Liver (tissue), 8 donors: ENCODE measurements at regions not wholly inside any gene's neighbourhood (a gene's known extent, or its start where the extent isn't known, plus 50 kb on each side); places are given as distances from the start of the nearest gene placed in this dataset.

Experiments
- DNase-seq: peaks from one replicate; pipeline ENCODE4 v3.0.0-alpha.2; 2017; ENCODE audit warnings: low spot score
- H3K27ac ChIP-seq, 2 donors: one replicate each; pipeline ENCODE4 v1.7.0; 2013; ENCODE audit warnings: inconsistent platforms in 2 of 2, low read length in 2 of 2, control low read depth in 1 of 2, low read depth in 1 of 2, mild to moderate bottlenecking in 1 of 2
- H3K27me3 ChIP-seq, 4 donors: one replicate each; pipeline versions ENCODE4 v1.6.1 to v1.7.0; 2013; ENCODE audit warnings: low read length in 3 of 4, inconsistent platforms in 1 of 4, mild to moderate bottlenecking in 1 of 4, moderate library complexity in 1 of 4; ENCODE audit not compliant: control insufficient read depth in 4 of 4, insufficient read depth in 4 of 4
- H3K36me3 ChIP-seq, 4 donors: one replicate each; pipeline versions ENCODE4 v1.6.1 to v1.7.0; 2013; ENCODE audit warnings: low read length in 3 of 4, mild to moderate bottlenecking in 3 of 4, low read depth in 1 of 4, moderate library complexity in 1 of 4; ENCODE audit not compliant: control insufficient read depth in 4 of 4, insufficient read depth in 3 of 4
- H3K4me1 ChIP-seq, 4 donors: one replicate each; pipeline versions ENCODE4 v1.6.1 to v1.7.0; 2013; ENCODE audit warnings: low read length in 3 of 4, mild to moderate bottlenecking in 3 of 4, moderate library complexity in 1 of 4; ENCODE audit not compliant: control insufficient read depth in 4 of 4, insufficient read depth in 4 of 4
- H3K4me3 ChIP-seq, 3 donors: one replicate each; pipeline versions ENCODE4 v1.6.1 to v1.7.0; 2013; ENCODE audit warnings: low read length in 3 of 3, control low read depth in 1 of 3, low read depth in 1 of 3, mild to moderate bottlenecking in 1 of 3
- H3K9ac ChIP-seq, 2 donors: one replicate each; pipeline ENCODE4 v1.7.0; 2013; ENCODE audit warnings: low read length in 2 of 2, mild to moderate bottlenecking in 2 of 2, moderate library complexity in 2 of 2, control low read depth in 1 of 2, low read depth in 1 of 2
- H3K9me3 ChIP-seq, 4 donors: one replicate each; pipeline versions ENCODE4 v1.6.1 to v1.7.0; 2013; ENCODE audit warnings: low read length in 3 of 4; ENCODE audit not compliant: control insufficient read depth in 4 of 4
- EGR1 ChIP-seq, 2 donors: IDR thresholded peaks; 2 replicates each; pipeline ENCODE4 v1.6.1; 2016 to 2018; ENCODE audit warnings: antibody characterized with exemption in 2 of 2, low read depth in 2 of 2
- FOXA1 ChIP-seq: IDR thresholded peaks from 2 replicates; pipeline ENCODE4 v1.6.1; 2016; ENCODE audit warnings: antibody characterized with exemption
- FOXA2 ChIP-seq: IDR thresholded peaks from 2 replicates; pipeline ENCODE4 v1.6.1; 2016; ENCODE audit warnings: antibody characterized with exemption
- HNF4A ChIP-seq, 2 donors: conservative IDR thresholded peaks; 2 replicates each; pipeline ENCODE4 v1.6.1; 2016; ENCODE audit warnings: antibody characterized with exemption in 2 of 2, mild to moderate bottlenecking in 2 of 2
- HNF4G ChIP-seq: IDR thresholded peaks from 2 replicates; pipeline ENCODE4 v1.6.1; 2016; ENCODE audit warnings: antibody characterized with exemption
- JUND ChIP-seq, 2 donors: IDR thresholded peaks; 2 replicates each; pipeline ENCODE4 v1.6.1; 2016; ENCODE audit warnings: antibody characterized with exemption in 2 of 2
- NR2F2 ChIP-seq: IDR thresholded peaks from 2 replicates; pipeline ENCODE4 v1.6.1; 2016; ENCODE audit warnings: antibody characterized with exemption
- RAD21 ChIP-seq, 2 donors: IDR thresholded peaks; 2 replicates each; pipeline ENCODE4 v1.6.1; 2016; ENCODE audit warnings: antibody characterized with exemption in 2 of 2, mild to moderate bottlenecking in 2 of 2
- REST ChIP-seq: IDR thresholded peaks from 2 replicates; pipeline ENCODE4 v1.6.1; 2016; ENCODE audit warnings: antibody characterized with exemption, mild to moderate bottlenecking
- RXRA ChIP-seq, 2 donors: IDR thresholded peaks; 2 replicates each; pipeline ENCODE4 v1.6.1; 2017 to 2018; ENCODE audit warnings: antibody characterized with exemption in 2 of 2, mild to moderate bottlenecking in 1 of 2
- SP1 ChIP-seq: IDR thresholded peaks from 2 replicates; pipeline ENCODE4 v1.6.1; 2018; ENCODE audit warnings: antibody characterized with exemption, mild to moderate bottlenecking
- TAF1 ChIP-seq: conservative IDR thresholded peaks from 2 replicates; pipeline ENCODE4 v1.6.1; 2016; ENCODE audit warnings: antibody characterized with exemption, mild to moderate bottlenecking
- YY1 ChIP-seq: IDR thresholded peaks from 2 replicates; pipeline ENCODE4 v1.6.1; 2016; ENCODE audit warnings: antibody characterized with exemption, mild to moderate bottlenecking
- WGBS: extraction: QIAGEN DNeasy Blood & Tissue Kit; methylation state at CpG from one replicate; pipeline ENCODE4 v1.1.7; 2013; 5-methylcytosine and 5-hydroxymethylcytosine counted together
- TF ChIP-seq, protein P1 (sequence below): IDR thresholded peaks from 2 replicates; pipeline ENCODE4 v1.6.1; 2016; ENCODE audit warnings: antibody characterized with exemption
- TF ChIP-seq, protein P2 (sequence below): fragments of 150-350 bp; IDR thresholded peaks from 2 replicates; pipeline ENCODE4 v1.5.1; 2017; ENCODE audit warnings: improper control_type of control experiment, low read depth, low read length; ENCODE audit not compliant: missing input control
- TF ChIP-seq, protein P3 (sequence below): IDR thresholded peaks from 2 replicates; pipeline ENCODE4 v1.6.1; 2016; ENCODE audit warnings: antibody characterized with exemption
- TF ChIP-seq, protein P4 (sequence below): IDR thresholded peaks from 2 replicates; pipeline ENCODE4 v1.6.1; 2016; ENCODE audit warnings: antibody characterized with exemption
- donor health status: healthy.
- donor health status: healthy.
- donor health status: healthy.
- donor health status: healthy.
- donor health status: healthy.

- H3K27me3 ChIP-seq, result peaks cover 0 to 7% (median 0%) of the 10 kb centered on the region in 4 donors
- no peak for DNase-seq
- H3K9ac ChIP-seq, result no peak overlapping the region
- no peaks in the 10 kb centered on the region for H3K4me1 ChIP-seq
- peaks cover 0 to 3% (median 0%) of the 10 kb centered on the region in 4 donors for H3K9me3 ChIP-seq
- H3K27ac ChIP-seq, result no peak overlapping the region
- no peak overlapping the region for H3K4me3 ChIP-seq
- no peaks in the 10 kb centered on the region for H3K36me3 ChIP-seq
- 44% methylated on average over 5 of the region's 5 CpGs for WGBS
- no peak for TF ChIP-seq HNF4A (conservative IDR thresholded peaks at IDR 0.05)
- no peak for TF ChIP-seq FOXA1
- no peak for TF ChIP-seq SP1
- TF ChIP-seq RAD21 (IDR thresholded peaks at IDR 0.05), result no peak
- no peak for TF ChIP-seq NR2F2
- no peak for TF ChIP-seq REST
- TF ChIP-seq, protein P1, sequence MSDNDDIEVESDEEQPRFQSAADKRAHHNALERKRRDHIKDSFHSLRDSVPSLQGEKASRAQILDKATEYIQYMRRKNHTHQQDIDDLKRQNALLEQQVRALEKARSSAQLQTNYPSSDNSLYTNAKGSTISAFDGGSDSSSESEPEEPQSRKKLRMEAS, result no peak
- TF ChIP-seq HNF4G, result no peak
- no peak for TF ChIP-seq TAF1
- no peak for TF ChIP-seq FOXA2
- no peak for TF ChIP-seq YY1
- no peak for TF ChIP-seq RXRA (IDR thresholded peaks at IDR 0.05)
- TF ChIP-seq, protein P2, sequence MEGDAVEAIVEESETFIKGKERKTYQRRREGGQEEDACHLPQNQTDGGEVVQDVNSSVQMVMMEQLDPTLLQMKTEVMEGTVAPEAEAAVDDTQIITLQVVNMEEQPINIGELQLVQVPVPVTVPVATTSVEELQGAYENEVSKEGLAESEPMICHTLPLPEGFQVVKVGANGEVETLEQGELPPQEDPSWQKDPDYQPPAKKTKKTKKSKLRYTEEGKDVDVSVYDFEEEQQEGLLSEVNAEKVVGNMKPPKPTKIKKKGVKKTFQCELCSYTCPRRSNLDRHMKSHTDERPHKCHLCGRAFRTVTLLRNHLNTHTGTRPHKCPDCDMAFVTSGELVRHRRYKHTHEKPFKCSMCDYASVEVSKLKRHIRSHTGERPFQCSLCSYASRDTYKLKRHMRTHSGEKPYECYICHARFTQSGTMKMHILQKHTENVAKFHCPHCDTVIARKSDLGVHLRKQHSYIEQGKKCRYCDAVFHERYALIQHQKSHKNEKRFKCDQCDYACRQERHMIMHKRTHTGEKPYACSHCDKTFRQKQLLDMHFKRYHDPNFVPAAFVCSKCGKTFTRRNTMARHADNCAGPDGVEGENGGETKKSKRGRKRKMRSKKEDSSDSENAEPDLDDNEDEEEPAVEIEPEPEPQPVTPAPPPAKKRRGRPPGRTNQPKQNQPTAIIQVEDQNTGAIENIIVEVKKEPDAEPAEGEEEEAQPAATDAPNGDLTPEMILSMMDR, result no peak
These were observed 147.1 kb upstream of the GRIK3 start for GRCh38 chr1:37181425-37181824.

GRCh38 chr1:37184789-37185188, 150.5 kb upstream of the GRIK3 start:
- peaks cover 0 to 3% (median 0%) of the 10 kb centered on the region in 4 donors for H3K9me3 ChIP-seq
- H3K27me3 ChIP-seq, result peaks cover 0 to 7% (median 0%) of the 10 kb centered on the region in 4 donors
- no peak for DNase-seq
- H3K4me1 ChIP-seq, result no peaks in the 10 kb centered on the region
- no peak overlapping the region for H3K27ac ChIP-seq
- TF ChIP-seq RXRA (IDR thresholded peaks at IDR 0.05) (no peak), HNF4A (conservative IDR thresholded peaks at IDR 0.05) (no peak), FOXA1 (no peak), NR2F2 (no peak), HNF4G (no peak), RAD21 (IDR thresholded peaks at IDR 0.05) (no peak), EGR1 (IDR thresholded peaks at IDR 0.05; ENCODE audit: low read depth in 2 of 2) (no peak), YY1 (no peak), JUND (IDR thresholded peaks at IDR 0.05) (no peak), TAF1 (no peak), REST (no peak), FOXA2 (no peak), SP1 (no peak)
- TF ChIP-seq, protein P3, sequence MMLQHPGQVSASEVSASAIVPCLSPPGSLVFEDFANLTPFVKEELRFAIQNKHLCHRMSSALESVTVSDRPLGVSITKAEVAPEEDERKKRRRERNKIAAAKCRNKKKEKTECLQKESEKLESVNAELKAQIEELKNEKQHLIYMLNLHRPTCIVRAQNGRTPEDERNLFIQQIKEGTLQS, result no peak
- TF ChIP-seq, protein P2, result no peak
- TF ChIP-seq, protein P4, sequence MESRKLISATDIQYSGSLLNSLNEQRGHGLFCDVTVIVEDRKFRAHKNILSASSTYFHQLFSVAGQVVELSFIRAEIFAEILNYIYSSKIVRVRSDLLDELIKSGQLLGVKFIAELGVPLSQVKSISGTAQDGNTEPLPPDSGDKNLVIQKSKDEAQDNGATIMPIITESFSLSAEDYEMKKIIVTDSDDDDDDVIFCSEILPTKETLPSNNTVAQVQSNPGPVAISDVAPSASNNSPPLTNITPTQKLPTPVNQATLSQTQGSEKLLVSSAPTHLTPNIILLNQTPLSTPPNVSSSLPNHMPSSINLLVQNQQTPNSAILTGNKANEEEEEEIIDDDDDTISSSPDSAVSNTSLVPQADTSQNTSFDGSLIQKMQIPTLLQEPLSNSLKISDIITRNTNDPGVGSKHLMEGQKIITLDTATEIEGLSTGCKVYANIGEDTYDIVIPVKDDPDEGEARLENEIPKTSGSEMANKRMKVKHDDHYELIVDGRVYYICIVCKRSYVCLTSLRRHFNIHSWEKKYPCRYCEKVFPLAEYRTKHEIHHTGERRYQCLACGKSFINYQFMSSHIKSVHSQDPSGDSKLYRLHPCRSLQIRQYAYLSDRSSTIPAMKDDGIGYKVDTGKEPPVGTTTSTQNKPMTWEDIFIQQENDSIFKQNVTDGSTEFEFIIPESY, result no peak
- no peak overlapping the region for H3K9ac ChIP-seq
- 41% methylated on average over 1 of the region's 1 CpG for WGBS
- no peak overlapping the region for H3K4me3 ChIP-seq
- no peaks in the 10 kb centered on the region for H3K36me3 ChIP-seq
